B cell (primary cell): ENCODE measurements at regions not wholly inside any gene's neighbourhood (a gene's known extent, or its start where the extent isn't known, plus 50 kb on each side); places are given as distances from the start of the nearest gene placed in this dataset.

ENCODE experiments used
- EZH2 ChIP-seq: IDR thresholded peaks from 2 replicates; pipeline ENCODE4 v1.6.1; 2012; ENCODE audit warnings: borderline replicate concordance, low read depth, mild to moderate bottlenecking, moderate library complexity, low read length; ENCODE audit not compliant: insufficient read depth, poor library complexity, severe bottlenecking
- TF ChIP-seq, protein P1 (sequence below): fragments of 200-600 bp; IDR thresholded peaks from one replicate; pipeline ENCODE4 v1.8.0; 2022; ENCODE audit warnings: antibody characterized with exemption, mild to moderate bottlenecking

DNA sequence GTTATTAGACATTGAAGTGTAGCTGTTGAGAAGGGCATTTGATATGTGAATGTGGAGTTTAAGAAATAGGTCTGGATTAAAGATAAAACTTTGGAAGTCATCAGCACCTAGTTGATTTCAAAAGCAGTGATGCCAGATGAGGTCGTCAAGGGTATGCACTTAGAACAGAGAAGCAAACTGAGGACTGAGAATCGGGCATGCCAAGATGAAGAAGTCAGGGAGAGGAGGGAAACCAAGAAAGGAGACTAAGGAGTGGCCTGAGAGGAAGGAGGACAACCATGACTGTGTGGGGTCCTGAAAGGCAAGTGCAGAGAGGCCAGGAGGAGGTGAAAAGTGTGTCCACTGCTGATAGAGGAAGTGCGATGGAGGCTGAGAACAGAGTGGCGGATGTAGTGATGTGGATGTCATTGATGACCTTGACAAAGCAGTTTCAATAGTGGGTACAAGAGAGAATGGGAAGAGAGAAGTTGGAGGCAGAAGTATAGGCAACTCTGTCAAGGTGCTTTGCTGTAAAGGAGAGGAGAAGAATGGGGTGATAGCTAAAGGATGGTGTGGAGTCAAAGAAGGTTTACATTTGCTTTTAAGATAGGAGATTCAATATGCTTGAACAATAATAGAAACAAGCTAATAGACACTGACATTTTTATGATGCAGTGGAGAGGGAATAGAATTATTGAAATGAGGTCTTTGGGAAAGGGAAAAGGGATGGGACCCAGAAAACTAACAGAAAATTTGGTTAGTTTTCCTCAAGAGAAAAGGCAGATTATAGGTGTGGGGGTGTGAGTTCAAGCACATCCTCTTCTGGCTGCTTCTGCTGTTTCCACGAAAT, 139.7 kb upstream of the TMEM170B start:
- TF ChIP-seq, protein P1, sequence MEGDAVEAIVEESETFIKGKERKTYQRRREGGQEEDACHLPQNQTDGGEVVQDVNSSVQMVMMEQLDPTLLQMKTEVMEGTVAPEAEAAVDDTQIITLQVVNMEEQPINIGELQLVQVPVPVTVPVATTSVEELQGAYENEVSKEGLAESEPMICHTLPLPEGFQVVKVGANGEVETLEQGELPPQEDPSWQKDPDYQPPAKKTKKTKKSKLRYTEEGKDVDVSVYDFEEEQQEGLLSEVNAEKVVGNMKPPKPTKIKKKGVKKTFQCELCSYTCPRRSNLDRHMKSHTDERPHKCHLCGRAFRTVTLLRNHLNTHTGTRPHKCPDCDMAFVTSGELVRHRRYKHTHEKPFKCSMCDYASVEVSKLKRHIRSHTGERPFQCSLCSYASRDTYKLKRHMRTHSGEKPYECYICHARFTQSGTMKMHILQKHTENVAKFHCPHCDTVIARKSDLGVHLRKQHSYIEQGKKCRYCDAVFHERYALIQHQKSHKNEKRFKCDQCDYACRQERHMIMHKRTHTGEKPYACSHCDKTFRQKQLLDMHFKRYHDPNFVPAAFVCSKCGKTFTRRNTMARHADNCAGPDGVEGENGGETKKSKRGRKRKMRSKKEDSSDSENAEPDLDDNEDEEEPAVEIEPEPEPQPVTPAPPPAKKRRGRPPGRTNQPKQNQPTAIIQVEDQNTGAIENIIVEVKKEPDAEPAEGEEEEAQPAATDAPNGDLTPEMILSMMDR = no peak
- no peak for TF ChIP-seq EZH2
